Right forelimb (tissue), 1 donor: ENCODE measurements at regions not wholly inside any gene's neighbourhood (a gene's known extent, or its start where the extent isn't known, plus 50 kb on each side); places are given as distances from the start of the nearest gene placed in this dataset.
A peak's percentile ranks its signal among the peaks of the same experiment; 100 is the strongest.

Experiments
- DNase-seq: peaks from one replicate; pipeline ENCODE4 v3.0.0-alpha.2; 2018

DNA sequence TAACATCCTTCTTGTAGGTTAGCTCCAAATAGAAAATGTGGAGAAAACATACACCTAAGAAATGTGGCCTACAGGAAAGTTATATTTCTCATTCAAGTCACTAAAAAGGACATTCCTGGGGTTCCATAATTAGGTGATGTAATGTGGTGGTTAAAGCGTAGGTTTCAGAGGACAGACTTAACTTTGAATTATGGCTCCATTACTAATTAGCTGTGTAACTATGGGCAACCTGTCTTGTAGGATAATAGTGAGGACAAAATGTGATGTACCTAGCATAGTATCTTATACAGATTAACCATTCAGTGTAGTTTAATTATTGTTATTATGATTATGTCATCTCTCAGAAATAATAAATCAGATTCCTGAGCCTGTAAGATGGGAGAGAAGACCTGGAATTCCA lies 602.5 kb downstream of the TSN start:
- DNase-seq: no peak

DNA sequence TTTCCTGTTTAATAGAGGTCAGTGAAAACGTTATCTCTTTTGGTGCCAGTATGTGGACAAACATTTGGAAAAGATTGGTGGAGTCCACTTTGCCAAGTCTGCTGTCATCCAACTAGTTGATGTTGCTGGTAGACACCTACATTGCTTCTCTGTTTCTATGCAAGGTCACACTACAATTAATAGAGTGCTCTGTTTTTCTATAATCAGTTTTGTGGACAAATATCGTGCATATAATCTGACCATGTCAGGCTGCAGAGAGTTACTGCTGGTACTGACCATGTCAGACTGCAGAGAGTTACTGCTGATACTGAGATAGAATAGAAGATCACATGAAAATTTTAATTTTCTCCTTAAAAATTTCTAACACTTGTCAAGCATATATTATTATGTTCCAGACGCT lies 603.3 kb downstream of the TSN start:
- no peak for DNase-seq

- DNase-seq: no peak
Measured at GRCh38 chr2:122363885-122364284, 608.4 kb downstream of the TSN start.

DNA sequence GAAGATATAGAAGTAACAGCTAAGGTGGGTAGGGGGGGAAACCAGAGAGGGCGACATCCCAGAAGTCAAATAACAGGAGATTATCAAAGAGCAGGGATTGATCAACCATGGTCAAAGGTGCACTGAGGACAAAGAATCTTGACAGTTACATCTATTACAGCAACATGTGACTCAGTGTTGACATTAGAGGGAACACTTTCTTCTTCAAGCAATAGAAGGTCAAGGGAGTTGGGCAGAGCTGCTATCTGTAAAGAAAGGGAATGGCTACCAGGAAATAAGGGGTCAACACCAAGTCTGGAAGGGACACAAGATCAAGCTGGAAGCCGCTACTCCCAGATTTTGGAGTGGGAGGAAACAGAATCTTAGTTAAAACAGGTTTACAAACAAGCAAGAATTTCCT lies 611.0 kb downstream of the TSN start:
- DNase-seq: no peak

GRCh38 chr2:122366969-122367645 lies 611.7 kb downstream of the TSN start:
- DNase-seq: no peak

DNA sequence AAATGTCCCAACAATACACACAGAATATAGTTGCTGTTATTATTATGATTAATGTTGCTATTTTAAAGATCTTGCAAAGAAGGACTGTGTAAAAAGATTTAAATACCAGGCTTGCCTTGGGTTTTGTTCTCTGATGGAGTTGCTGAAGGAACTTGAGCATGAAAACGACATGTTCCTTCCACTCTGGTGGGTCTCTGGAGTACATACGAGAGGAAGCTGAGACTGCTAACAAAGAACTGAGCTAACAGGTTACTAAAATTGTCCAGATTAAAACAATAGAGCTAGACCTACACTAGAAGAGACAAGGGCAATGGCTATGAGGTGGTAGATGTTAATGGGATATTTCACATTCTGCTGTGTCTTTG lies 612.2 kb downstream of the TSN start:
- DNase-seq: no peak

DNA sequence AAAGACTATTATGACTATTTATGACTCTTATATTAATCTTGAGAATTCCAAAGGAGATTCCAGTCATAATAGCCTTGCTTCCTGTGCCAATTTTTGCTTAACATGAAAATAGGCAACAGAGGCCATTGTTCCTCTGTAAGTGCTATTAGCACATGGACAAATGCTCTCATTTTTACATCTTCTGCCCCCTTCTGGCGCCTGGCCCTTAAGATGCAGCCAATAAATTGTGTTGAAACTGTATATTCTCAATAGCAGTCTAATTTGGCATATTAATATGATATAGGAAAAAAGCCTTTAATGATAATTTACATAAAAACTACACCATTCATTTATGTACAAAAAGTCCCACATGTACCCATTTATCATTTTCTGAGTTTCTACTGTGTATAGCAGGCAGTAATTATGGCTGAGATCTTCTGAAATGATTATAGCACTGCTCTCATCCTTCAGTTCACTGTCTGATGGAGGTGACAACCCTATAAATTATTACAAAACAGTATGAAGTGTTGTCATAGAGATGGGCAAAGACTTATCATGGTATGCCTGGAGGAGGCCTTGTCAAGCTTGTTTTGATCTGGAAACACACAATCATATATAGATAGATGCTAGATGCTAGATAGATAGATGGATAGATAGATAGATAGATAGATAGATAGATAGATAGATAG lies 613.3 kb downstream of the TSN start:
- DNase-seq: no peak

GRCh38 chr2:122378521-122378920 lies 623.1 kb downstream of the TSN start:
- DNase-seq: peak; percentile 44

- no peak for DNase-seq
Measured at GRCh38 chr2:122384768-122385333, 629.4 kb downstream of the TSN start.

GRCh38 chr2:122388208-122388607 lies 632.8 kb downstream of the TSN start:
- no peak for DNase-seq

- no peak for DNase-seq
Measured at GRCh38 chr2:122389694-122390093, 634.2 kb downstream of the TSN start.

DNA sequence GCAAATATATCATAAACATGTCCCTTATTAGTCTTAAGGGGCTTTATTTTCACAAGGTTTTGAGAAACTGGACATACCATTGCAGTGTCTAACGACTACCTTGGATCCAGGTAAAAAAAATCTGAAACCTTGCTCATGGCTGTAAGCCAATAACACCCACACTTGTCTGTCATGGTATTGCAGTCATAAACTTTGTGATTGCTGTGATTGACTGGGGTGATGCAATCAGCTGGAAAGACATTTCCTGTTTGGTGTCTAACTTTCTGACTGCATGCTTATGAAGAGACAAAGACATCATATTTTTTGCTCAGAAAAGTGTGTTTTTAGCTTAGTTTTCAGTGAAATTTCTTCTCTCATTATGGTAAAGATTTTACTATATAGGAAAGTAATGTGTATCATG lies 635.0 kb downstream of the TSN start:
- no peak for DNase-seq

DNA sequence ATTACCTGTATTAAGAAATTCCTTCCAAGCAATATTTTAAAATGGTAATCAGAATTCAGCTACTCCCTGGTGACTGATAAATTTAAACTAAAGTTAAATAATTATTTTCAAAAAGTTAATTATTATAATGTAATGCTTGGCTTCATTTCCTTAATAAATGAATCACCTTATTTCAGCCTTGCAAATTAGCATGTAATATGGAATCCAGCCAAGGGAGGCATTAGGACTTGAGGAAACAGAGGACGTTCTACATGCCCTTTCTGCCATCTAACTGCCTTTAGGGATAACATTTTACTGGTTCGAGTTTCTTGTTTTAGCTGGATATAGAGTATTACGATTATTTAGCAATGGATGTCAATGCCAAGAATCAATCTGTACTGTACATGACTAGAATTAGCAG lies 636.3 kb downstream of the TSN start:
- no peak for DNase-seq

DNA sequence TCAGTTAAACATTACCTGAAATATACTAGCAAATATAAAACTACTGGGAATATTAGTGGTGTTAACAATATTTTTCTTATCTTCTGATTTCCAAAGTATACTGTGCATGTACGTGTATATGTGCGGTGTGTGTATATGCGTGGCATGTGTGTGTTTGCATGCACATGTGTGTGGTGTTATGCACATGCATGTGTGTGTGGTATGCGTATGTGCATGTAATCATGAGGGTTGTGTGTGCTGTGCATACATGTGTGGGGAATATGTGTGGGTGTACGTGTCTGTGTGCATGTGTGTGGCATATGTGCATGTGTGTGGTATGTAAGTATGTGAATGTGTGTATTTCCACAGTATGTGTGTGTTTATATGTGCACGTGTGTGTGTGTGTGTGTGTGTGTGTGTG lies 640.2 kb downstream of the TSN start:
- no peak for DNase-seq

DNA sequence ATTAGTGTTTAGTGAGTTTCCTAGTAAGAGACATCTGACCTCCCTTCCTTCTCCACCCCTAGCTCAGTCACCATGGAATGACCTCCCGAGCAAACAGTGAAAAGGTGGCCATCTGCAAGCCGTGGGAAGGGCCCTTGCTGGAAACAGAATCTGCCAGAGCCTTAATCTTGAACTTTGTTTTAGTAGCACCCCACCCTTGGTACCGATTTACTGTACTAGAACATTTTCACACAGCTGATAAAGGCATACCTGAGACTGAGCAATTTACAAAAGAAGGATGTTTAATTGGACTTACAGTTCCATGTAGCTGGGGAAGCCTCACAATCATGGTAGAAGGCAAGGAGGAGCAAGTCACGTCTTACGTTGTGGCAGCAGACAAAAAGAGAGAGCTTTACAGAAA lies 655.8 kb downstream of the TSN start:
- no peak for DNase-seq

GRCh38 chr2:122412360-122412759 lies 656.9 kb downstream of the TSN start:
- DNase-seq: no peak

- no peak for DNase-seq
Measured at GRCh38 chr2:122414902-122415301, 659.5 kb downstream of the TSN start.

DNA sequence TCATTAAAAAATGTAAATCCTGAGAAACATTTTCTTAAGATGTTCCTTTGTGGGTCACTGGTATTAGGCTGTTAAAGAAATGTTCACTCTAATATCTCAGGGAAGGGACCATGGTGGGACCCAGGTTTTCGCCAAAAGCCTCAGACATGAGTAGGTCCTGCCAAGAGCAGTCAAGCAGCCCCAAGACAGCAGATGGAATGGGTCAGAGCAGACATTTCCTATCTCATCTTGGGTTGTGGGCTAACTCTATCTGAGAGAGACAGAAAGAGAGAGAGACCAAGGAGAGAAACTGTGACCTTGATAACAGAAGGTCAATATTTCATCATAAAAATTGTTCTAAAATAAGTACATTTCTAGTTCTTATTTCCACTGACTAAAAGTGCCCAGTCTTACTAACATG lies 661.7 kb downstream of the TSN start:
- DNase-seq: no peak

DNA sequence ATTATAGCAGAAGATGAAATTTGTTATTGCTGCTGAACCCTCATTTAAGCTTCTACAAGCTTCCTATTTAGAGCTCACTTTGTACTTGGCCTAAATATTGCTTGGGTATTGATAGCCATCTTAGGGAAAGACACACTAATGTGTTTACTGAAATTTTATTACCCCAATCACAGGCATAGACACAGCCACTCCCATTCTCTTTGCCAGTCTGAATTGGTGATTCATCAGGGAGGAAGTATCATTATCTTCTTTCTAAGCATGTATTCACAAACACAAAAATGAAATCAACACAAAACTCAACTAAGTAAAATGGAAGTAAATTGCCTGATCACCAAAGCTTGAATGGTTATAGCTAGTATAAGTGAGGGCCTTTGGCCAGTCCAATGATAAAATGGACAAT lies 666.3 kb downstream of the TSN start:
- DNase-seq: no peak

GRCh38 chr2:122422384-122422991 lies 667.0 kb downstream of the TSN start:
- no peak for DNase-seq

GRCh38 chr2:122423934-122424333 lies 668.5 kb downstream of the TSN start:
- no peak for DNase-seq

DNA sequence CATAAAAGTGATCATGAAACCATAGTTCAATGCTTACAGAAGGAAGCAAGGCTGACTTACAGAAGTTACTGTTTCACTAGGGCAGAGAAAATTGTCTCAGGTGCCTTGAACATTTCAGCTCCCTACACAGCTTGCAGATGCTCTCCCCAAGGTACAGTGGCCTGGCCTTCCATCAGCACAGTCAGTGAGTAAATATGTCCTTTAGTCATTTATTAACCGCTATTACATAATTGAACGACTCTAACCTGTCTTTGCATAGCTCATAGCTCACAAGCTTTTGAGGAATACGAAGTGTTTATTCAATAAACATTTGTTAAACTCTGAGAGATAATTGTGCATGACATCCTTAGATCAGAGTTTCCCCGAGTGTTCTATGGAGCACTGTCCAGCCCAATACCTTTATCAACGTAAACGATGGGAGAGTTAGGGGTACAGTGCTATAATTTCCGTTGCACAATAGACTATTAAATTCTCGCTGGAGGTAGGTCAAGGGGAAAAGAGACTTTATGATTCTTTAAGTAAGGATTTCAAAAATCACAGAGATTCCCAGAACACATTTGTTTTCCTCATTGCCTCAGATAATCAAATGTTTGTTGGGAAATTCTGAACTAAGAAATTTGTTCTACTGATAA lies 677.8 kb downstream of the TSN start:
- DNase-seq: no peak

- DNase-seq: no peak
Measured at GRCh38 chr2:122445003-122445402, 689.6 kb downstream of the TSN start.

- DNase-seq: no peak
Measured at GRCh38 chr2:122446761-122447160, 691.3 kb downstream of the TSN start.
